Trophoblast cell (in vitro differentiated cells and primary cell): ENCODE measurements at regions not wholly inside any gene's neighbourhood (a gene's known extent, or its start where the extent isn't known, plus 50 kb on each side); places are given as distances from the start of the nearest gene placed in this dataset.
A peak's percentile ranks its signal among the peaks of the same experiment; 100 is the strongest.

ENCODE experiments used
- DNase-seq, 2 donors: peaks; one replicate each; pipeline ENCODE4 v3.0.0-alpha.2; 2016
- H2AFZ ChIP-seq: 2 replicates; pipeline ENCODE4 v1.6.1; 2013; ENCODE audit warnings: low read length, moderate library complexity, mild to moderate bottlenecking; ENCODE audit not compliant: insufficient read depth, poor library complexity
- H2AK5ac ChIP-seq: 2 replicates; pipeline ENCODE4 v1.6.1; 2013; ENCODE audit warnings: mild to moderate bottlenecking, low read length
- H2BK120ac ChIP-seq: 2 replicates; pipeline ENCODE4 v1.6.1; 2013; ENCODE audit warnings: low read length, mild to moderate bottlenecking, moderate library complexity; ENCODE audit not compliant: insufficient read depth, poor library complexity
- H2BK12ac ChIP-seq: 2 replicates; pipeline ENCODE4 v1.6.1; 2013; ENCODE audit warnings: mild to moderate bottlenecking, low read length, moderate library complexity
- H2BK5ac ChIP-seq: 2 replicates; pipeline ENCODE4 v1.6.1; 2013; ENCODE audit warnings: low read length, low read depth, moderate library complexity, mild to moderate bottlenecking; ENCODE audit not compliant: poor library complexity
- H3K14ac ChIP-seq: 2 replicates; pipeline ENCODE4 v1.6.1; 2013; ENCODE audit warnings: mild to moderate bottlenecking, low read length
- H3K18ac ChIP-seq: 2 replicates; pipeline ENCODE4 v1.6.1; 2013; ENCODE audit warnings: mild to moderate bottlenecking, low read length
- H3K23ac ChIP-seq: 2 replicates; pipeline ENCODE4 v1.6.1; 2013; ENCODE audit warnings: low read length
- H3K27ac ChIP-seq: 2 replicates; pipeline ENCODE4 v1.5.1; 2013; ENCODE audit warnings: low read depth, mild to moderate bottlenecking, inconsistent platforms, low read length, moderate library complexity
- H3K27me3 ChIP-seq: 2 replicates; pipeline ENCODE4 v1.6.1; 2013; ENCODE audit warnings: inconsistent platforms, mild to moderate bottlenecking, low read length, moderate library complexity; ENCODE audit not compliant: insufficient read depth
- H3K36me3 ChIP-seq, 2 experiments: 1 replicate in 1 of 2; 2 replicates in 1 of 2; pipeline ENCODE4 v1.6.1; 2013; ENCODE audit warnings: low read length in 2 of 2, mild to moderate bottlenecking in 2 of 2, moderate library complexity in 1 of 2; ENCODE audit not compliant: insufficient read depth in 2 of 2, control insufficient read depth in 1 of 2
- H3K4ac ChIP-seq: 2 replicates; pipeline ENCODE4 v1.6.1; 2013; ENCODE audit warnings: low read depth, mild to moderate bottlenecking, low read length, moderate library complexity
- H3K4me1 ChIP-seq, 2 experiments: 1 replicate in 1 of 2; 2 replicates in 1 of 2; pipeline ENCODE4 v1.6.1; 2013; ENCODE audit warnings: low read length in 2 of 2, mild to moderate bottlenecking in 2 of 2, moderate library complexity in 1 of 2; ENCODE audit not compliant: insufficient read depth in 2 of 2, control insufficient read depth in 1 of 2
- H3K4me2 ChIP-seq: 2 replicates; pipeline ENCODE4 v1.6.1; 2013; ENCODE audit warnings: inconsistent platforms, mild to moderate bottlenecking, low read length, moderate library complexity
- H3K4me3 ChIP-seq: 2 replicates; pipeline ENCODE4 v1.5.1; 2013; ENCODE audit warnings: mild to moderate bottlenecking, low read depth, low read length, inconsistent platforms
- H3K79me1 ChIP-seq: one replicate; pipeline ENCODE4 v1.6.1; 2013; ENCODE audit warnings: low read length
- H3K79me2 ChIP-seq: 2 replicates; pipeline ENCODE4 v1.6.1; 2013; ENCODE audit warnings: low read length, mild to moderate bottlenecking; ENCODE audit not compliant: control insufficient read depth, insufficient read depth, poor library complexity
- H3K9ac ChIP-seq: 2 replicates; pipeline ENCODE4 v1.6.1; 2013; ENCODE audit warnings: mild to moderate bottlenecking, low read length
- H3K9me3 ChIP-seq: 2 replicates; pipeline ENCODE4 v1.6.1; 2013; ENCODE audit warnings: low read depth, mild to moderate bottlenecking, control low read depth, inconsistent platforms, low read length; ENCODE audit not compliant: insufficient read depth
- H4K12ac ChIP-seq: 2 replicates; pipeline ENCODE4 v1.6.1; 2013; ENCODE audit warnings: low read depth, mild to moderate bottlenecking, low read length, moderate library complexity
- H4K8ac ChIP-seq: 2 replicates; pipeline ENCODE4 v1.6.1; 2013; ENCODE audit warnings: low read depth, mild to moderate bottlenecking, low read length, moderate library complexity
- H4K91ac ChIP-seq: one replicate; pipeline ENCODE4 v1.6.1; 2013; ENCODE audit warnings: low read depth, mild to moderate bottlenecking, low read length, moderate library complexity
- WGBS: extraction: QIAGEN DNeasy Blood & Tissue Kit; methylation state at CpG from one replicate; pipeline ENCODE4 v1.1.7; 2013; ENCODE audit warnings: missing lambda C conversion rate; ENCODE audit not compliant: insufficient read length, insufficient coverage; ENCODE audit errors: extremely low coverage; 5-methylcytosine and 5-hydroxymethylcytosine counted together

DNA sequence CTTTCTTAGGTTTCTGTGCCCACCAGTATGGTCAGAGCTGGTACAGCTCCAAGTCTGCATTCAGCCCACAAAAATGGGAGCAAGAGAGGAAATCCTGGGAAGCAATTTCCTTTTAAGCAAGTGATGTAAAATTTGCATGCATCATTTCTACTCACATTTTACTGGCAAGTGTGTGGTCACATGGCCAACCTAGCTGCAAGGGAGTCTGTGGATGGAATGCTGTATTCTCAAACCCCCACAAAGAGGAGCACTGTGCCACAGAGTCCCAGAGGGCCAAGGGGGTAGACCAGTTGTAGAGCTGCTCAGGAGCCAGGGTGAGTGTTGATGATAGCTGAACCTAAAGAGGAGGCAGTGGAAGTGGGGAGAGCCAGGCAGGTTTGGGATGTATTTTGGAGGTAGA is 154.3 kb upstream of the SPRY4 start:
- Histone ChIP-seq H2BK120ac (no peak overlapping the region), H3K9ac (no peak overlapping the region), H3K4ac (no peak overlapping the region), H3K23ac (no peak overlapping the region), H3K18ac (no peak overlapping the region), H3K27me3 (no peaks in the 10 kb centered on the region), H4K8ac (no peak overlapping the region), H3K4me2 (no peak overlapping the region), H2BK5ac (no peak overlapping the region), H4K12ac (no peak overlapping the region), H3K4me1 (peaks cover 5 to 8% of the 10 kb centered on the region in 2 experiments), H2BK12ac (no peak overlapping the region), H3K14ac (no peak overlapping the region), H3K36me3 (no peaks in the 10 kb centered on the region), H3K79me1 (peaks cover 4% of the 10 kb centered on the region), H3K9me3 (peaks cover 2% of the 10 kb centered on the region), H3K4me3 (no peak overlapping the region), H4K91ac (no peak overlapping the region), H2AFZ (no peak overlapping the region), H2AK5ac (no peak overlapping the region), H3K79me2 (peaks cover 2% of the 10 kb centered on the region), H3K27ac (no peak overlapping the region)
- DNase-seq, result no peak

DNA sequence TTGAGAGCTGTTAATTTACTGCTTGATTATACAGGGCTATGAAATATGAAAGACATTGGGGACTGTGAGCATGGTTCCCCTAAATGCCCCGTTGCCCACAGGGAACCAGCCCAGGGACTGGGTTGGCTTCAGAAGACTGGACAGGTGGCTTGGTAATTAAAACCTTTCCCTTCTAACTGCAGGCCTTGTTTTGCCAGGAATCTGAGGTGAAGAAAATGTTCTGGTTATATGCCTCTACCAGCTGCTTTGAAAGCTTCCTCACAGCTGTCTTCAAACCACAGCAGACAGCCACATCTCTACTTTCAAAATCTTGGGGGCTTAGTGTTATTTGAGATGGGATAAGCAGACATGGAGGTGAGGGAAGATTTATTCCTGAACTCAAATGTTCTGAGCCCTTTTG is 153.3 kb upstream of the SPRY4 start:
- Histone ChIP-seq H3K27me3 (no peaks in the 10 kb centered on the region), H2AK5ac (no peak overlapping the region), H2BK120ac (no peak overlapping the region), H2BK5ac (no peak overlapping the region), H3K23ac (no peak overlapping the region), H3K14ac (no peak overlapping the region), H3K4me3 (no peak overlapping the region), H3K9ac (no peak overlapping the region), H3K9me3 (no peaks in the 10 kb centered on the region), H3K18ac (no peak overlapping the region), H4K12ac (no peak overlapping the region), H3K27ac (no peak overlapping the region), H2BK12ac (no peak overlapping the region), H3K36me3 (no peaks in the 10 kb centered on the region), H4K8ac (no peak overlapping the region), H3K4ac (no peak overlapping the region), H3K4me2 (no peak overlapping the region), H3K4me1 (peaks cover 5 to 8% of the 10 kb centered on the region in 2 experiments), H3K79me1 (peaks cover 4% of the 10 kb centered on the region), H2AFZ (no peak overlapping the region), H4K91ac (no peak overlapping the region), H3K79me2 (peaks cover 2% of the 10 kb centered on the region)
- no peak for DNase-seq
- WGBS, result no CpG with 5 or more reads among the region's 1 CpG

DNA sequence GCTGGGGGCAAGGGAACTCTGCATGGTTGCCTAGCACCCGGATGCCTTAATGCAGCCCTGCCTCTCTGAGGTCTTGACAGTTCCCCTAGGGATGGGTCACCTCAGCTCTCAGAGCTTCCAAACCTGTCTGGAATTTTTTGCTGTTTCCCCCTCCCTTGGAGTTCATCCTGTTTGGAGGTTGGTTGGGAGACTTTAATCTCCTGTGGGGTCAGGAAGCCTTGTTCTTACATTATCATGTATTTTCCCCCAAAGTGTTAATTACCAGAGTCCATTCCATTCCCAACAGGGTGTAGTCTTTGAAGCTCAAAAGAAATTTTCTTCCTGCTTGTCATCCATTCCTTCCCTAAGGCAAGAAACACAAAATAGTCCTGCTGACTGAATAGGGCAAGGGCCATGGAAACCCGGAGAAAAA is 150.3 kb upstream of the SPRY4 start:
- Histone ChIP-seq H3K23ac (no peak overlapping the region), H3K79me1 (peaks cover 4% of the 10 kb centered on the region), H3K4ac (peak overlapping the region; percentile 17), H2BK5ac (peak overlapping the region; percentile 86), H3K79me2 (peaks cover 2% of the 10 kb centered on the region), H2AK5ac (peak overlapping the region; percentile 59), H3K9ac (no peak overlapping the region), H2BK12ac (peak overlapping the region; percentile 82), H3K27me3 (no peaks in the 10 kb centered on the region), H3K4me1 (peaks cover 5 to 8% of the 10 kb centered on the region in 2 experiments), H4K12ac (no peak overlapping the region), H3K27ac (peak overlapping the region; percentile 66), H3K18ac (peak overlapping the region; percentile 92), H4K8ac (peak overlapping the region; percentile 69), H3K9me3 (no peaks in the 10 kb centered on the region), H2AFZ (no peak overlapping the region), H3K14ac (peak overlapping the region; percentile 92), H2BK120ac (peak overlapping the region; percentile 93), H3K4me2 (peak overlapping the region; percentile 6), H3K4me3 (no peak overlapping the region), H3K36me3 (no peaks in the 10 kb centered on the region), H4K91ac (peak overlapping the region; percentile 78)
- no CpG with 5 or more reads among the region's 2 CpGs for whole genome bisulfite sequencing
- peak; percentile 27 to 88 for DNase-seq

DNA sequence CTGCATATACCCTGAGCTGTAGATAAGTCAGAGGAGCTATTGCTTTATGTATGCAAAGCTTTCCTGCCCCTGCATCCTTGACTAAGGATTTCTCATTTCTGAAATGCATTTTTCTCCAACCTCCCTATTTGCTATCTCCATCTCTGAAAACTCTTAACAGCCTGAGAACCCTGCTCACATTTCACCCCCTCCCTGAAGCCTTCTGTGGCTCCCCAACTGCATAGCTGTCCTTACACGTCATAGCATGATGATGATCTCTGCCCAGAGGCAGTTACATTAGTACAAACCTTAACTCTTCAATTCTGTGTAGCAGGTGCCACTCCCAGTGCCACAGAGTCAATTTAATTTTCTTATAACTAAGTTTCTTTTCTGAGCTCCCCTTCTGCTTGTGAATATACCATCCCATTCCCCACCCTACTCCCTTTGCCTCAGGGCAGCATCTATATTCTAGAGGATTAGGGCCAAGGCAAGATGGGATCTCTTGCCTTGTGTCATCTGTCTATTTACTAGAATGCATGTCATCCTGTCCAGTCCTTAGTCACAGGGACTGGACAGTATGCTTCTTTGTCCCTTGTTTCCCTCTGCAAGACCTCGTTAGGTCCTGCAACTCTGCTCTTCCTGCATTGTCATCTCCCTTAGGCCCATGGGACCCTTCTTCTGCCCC is 149.7 kb upstream of the SPRY4 start:
- H3K4me2 ChIP-seq, result peak overlapping the region; percentile 6

More for the DNA sequence above, 149.7 kb upstream of the SPRY4 start:
- no peak overlapping the region for H4K12ac ChIP-seq
- no peaks in the 10 kb centered on the region for H3K36me3 ChIP-seq
- no peak overlapping the region for H3K9ac ChIP-seq
- no peaks in the 10 kb centered on the region for H3K9me3 ChIP-seq
- no peak overlapping the region for H3K4me3 ChIP-seq
- WGBS, result no CpG with 5 or more reads among the region's 2 CpGs
- H4K8ac ChIP-seq, result peak overlapping the region; percentile 69
- peak overlapping the region; percentile 66 for H3K27ac ChIP-seq
- no peak overlapping the region for H2AFZ ChIP-seq
- peak overlapping the region; percentile 92 for H3K14ac ChIP-seq
- DNase-seq, result peak; percentile 55 to 95
- H3K18ac ChIP-seq, result peak overlapping the region; percentile 92
- peak overlapping the region; percentile 78 for H4K91ac ChIP-seq
- H3K23ac ChIP-seq, result no peak overlapping the region
- peak overlapping the region; percentile 17 for H3K4ac ChIP-seq
- peak overlapping the region; percentile 86 for H2BK5ac ChIP-seq
- peak overlapping the region; percentile 59 for H2AK5ac ChIP-seq
- H3K4me1 ChIP-seq, result peaks cover 5 to 8% of the 10 kb centered on the region in 2 experiments
- peak overlapping the region; percentile 93 for H2BK120ac ChIP-seq
- H2BK12ac ChIP-seq, result peak overlapping the region; percentile 82
- H3K79me2 ChIP-seq, result peaks cover 2% of the 10 kb centered on the region
- no peaks in the 10 kb centered on the region for H3K27me3 ChIP-seq
- H3K79me1 ChIP-seq, result peaks cover 4% of the 10 kb centered on the region
